HG02885 (cell line): ENCODE measurements at regions not wholly inside any gene's neighbourhood (a gene's known extent, or its start where the extent isn't known, plus 50 kb on each side); places are given as distances from the start of the nearest gene placed in this dataset.
A peak's percentile ranks its signal among the peaks of the same experiment; 100 is the strongest.
"Not testable (repeated sequence)": the region's sequence is repeated elsewhere in the genome, so short reads cannot be mapped to it uniquely, and the experiment has no call there.

ENCODE experiments used
- ATAC-seq: cut with Tn5 transposase; IDR thresholded peaks from one replicate; pipeline ENCODE4 v1.9.1; 2021; ENCODE audit warnings: mild to moderate bottlenecking; ENCODE audit not compliant: unreplicated experiment, poor library complexity

DNA sequence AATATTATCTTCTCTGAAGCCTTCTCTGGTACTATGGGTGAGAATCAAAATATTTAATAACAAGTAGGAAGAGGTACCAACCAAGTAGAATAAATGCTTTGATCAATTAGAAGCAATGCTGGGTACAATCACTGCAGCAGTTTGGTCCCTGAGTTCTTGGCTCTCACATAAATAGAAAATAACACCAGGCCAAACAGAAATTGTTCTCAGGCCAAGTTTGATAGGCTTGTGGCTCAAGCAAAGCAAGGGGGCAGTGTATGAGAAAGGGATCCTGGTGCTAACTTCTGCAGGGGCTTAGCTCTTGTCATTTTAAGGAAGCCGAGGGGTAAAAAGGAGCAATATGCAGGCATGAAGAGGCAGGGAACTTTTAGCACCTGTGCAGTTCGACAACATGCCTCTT, 146.8 kb upstream of the TMEM229A start:
- ATAC-seq = no peak

DNA sequence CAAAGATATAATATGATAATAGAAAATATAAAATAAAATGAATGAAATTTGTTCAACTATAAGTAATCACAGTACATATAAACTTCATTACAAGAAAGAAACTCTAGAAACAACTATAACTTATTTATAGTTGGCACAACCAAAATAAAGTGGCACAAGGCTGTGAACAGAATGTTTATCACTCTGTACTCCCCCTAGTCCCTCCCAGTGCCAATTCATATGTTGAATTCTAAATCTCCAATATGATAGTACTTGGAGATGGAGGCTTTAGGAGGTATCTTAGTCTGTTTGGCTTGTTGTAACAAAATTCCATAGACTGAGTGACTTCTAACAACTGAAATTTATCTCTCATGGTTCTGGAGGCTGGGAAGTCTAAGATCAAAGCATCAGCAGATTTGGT, 145.0 kb upstream of the TMEM229A start:
- no peak for ATAC-seq

DNA sequence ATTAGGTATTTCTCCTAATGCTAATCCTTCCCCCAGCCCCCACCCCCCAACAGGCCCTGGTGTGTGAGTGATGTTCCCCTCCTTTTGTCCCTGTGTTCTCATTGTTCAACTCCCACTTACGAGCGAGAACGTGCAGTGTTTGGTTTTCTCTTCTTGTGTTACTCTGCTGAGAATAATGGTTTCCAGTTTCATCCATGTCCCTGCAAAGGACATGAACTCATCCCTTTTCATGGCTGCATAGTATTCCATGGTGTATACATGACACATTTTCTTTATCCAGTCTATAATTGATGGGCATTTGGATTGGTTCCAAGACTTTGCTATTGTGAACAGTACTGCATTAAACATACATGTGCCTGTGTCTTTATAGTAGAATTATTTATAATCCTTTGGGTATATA, 138.9 kb upstream of the TMEM229A start:
- ATAC-seq = not testable (repeated sequence)

DNA sequence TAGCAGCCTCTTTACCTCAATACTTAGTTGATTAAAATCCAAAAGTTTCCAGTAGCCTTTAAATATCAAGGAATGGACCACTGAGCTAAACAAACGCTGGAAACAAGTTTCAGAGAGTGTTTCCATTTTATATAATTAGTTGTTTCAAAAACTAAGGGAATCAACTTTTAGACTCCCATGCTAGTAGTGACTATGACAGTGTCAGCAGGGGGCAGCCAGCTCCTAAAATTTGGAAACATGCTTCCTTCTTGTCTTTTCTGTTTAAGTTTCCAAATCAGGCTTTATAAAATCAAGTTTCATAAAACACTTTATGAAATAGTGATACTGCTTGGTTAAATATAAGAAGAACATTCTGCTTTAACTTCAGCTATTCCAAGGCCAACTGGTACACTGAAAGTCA, 138.2 kb upstream of the TMEM229A start:
- ATAC-seq = peak; percentile 40

DNA sequence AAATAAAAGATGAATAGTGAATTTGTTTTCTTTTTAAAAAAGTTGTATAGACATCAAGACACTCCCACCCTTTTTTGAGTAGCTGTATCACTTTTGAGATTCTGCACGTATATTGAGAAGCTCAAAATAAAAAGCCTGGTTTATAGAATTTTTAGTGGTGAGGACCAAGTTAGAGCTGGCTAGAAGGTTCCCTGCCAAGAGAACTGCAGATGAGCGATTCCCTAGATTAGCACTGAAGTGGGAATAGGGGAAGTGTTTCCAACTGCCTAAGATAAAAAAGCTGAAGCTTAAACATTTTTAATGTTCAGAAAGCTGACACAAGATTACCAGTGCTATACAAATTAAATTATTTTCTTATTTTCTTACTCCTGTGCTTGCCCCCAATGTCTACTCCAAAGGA, 135.7 kb upstream of the TMEM229A start:
- no peak for ATAC-seq

DNA sequence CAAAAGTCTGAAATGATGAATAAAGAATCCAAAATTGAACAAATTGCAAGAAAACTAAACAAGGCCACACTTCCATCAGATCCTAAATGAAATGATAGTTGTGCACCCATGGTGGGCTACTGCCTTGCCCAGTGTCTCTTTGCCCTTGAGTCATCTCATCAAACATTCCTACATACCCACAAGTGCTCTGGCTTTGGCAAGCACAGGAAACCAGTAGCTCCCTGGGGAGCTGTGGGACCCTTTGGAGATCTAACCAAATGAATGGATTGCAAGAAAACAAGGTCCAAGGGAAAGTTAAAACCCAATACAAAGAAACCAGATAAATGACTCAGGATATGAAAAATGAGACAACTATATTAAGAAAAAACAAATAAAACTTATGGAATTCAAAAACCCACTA, 129.8 kb upstream of the TMEM229A start:
- ATAC-seq = no peak

DNA sequence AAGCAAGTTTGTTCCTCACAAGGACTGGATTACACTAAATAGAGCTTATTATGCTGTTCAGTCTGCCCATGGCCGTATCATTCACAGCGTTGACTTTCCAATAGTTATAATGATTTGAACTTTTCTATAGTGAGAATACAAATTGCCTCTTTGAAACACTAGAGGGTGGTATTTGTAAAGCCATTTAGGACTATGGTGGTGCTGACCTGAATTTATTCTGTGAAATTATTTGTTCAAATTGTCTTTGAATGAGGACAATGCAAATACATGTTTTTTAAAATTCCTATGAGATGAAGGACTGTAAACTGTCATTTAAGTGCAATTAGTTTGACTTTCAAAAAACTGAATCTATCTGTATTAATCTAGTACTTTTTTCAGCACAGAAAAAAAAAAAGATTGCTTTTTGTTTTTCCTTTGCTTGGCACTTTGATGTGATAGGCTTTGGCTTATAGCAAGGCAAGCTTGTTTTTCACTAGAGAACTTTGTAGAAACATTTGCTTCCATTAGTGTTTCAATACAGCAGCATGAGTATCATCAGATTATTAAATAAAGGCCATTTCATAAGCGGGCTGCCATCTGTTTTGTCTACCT, 122.7 kb upstream of the TMEM229A start:
- ATAC-seq = peak; percentile 73

DNA sequence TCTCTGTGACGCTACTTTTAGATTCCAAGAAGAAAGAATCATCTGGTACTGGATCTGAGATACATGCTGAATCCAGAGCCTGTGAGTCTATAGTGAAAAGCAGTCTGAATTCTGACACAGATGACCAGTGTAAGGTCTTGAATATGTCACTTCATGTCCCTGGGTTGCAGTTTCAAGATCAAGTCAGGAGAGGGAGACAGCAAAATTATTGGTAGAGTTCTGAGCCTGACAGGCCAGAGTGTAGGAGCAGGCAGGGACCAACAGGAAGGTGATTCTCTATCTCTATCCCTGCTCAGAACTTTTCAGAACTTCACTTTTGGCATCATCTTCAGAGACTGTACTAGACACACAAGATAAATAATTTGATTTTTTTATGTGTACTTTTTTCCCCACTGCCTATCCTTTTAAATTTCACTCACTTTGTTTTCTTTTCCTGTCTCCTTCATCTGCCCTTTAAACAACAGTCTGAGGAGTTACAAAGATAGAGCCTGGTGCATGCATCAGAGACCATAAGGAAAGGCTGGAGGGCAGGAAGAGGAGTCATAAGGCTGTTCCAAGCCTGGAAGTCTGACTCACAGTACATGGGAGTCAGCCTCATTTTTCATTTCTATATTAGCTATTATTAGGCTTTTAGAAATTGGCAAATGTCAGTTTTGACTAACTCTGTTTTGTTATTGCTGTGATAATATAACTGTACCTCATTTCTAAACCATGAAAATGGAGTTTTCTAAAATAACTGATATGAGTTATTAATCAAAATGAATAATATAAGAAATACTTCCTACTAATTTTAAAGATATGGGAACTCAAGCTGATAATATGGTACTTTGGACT, 120.2 kb upstream of the TMEM229A start:
- peak; percentile 72 for ATAC-seq

DNA sequence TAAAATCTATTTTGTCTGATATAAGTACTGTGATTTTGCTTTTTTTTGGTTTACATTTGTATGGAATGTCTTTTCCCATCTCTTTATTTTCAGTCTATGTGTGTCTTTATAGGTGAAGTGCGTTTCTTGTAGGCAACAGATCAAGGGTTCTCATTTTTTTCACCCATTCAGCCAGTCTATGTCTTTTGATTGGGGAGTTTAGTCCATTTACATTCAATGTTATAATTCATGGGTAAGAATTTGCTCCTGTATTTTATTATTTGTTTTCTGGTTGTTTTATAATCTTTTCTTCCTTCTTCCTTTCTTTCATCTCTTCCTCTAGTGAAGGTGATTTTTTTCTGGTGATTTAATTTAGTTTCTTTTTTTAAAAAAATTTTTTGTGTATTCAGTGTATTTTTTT, 104.8 kb upstream of the TMEM229A start:
- ATAC-seq = no peak

DNA sequence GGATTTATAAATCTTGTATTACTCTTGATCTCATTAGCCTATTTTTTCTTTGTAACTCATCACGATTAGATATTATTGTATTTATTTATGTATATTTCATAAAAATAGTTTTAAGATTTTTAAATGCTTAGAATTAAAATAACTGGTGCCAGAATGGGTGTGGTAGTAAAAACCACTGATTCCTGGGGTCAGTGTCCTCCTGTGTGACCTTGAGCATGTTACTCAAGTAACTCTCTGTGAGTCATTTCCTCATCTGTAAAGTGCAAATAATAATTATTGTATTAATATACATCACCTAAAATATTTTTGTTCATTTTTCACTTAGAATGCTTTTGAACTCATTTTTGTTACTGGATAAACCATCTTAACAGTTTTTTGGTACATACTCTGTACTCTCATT, 91.3 kb upstream of the TMEM229A start:
- no peak for ATAC-seq

DNA sequence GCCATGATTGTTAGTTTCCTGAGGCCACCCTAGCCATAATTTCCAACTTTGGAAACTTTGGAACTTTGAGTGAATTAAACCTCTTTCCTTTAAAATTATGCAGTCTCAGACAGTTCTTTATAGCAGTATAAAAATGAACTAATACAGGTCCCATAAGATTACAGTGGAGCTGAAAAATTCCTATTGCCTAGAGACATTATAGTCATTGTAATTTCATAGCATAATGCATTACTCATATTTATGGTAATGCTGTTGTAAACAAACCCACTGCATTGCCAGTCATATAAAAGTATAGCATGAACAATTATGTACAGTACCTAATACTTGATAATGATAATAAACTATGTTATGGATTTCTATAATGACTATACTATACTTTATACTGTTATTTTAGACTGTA, 88.0 kb upstream of the TMEM229A start:
- ATAC-seq = no peak

DNA sequence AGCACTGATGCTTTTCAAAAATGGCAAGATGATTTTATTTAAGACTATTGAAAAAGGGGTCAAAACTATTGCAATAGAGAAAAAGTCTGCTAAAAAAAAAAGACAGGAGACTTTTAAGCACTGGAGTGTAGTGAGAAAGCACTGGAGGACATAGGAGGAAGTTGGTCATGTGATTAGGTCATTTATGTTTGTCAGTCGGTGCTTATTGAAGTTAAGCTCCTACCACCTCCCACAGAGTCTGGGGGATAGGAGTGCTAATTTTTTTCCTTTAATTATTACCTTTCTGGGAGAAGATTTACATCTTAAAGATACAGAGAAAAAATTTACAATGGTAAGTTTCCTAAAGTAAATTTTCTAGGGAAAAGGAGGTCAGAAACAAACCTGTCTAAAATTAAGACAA, 80.2 kb upstream of the TMEM229A start:
- ATAC-seq = no peak

DNA sequence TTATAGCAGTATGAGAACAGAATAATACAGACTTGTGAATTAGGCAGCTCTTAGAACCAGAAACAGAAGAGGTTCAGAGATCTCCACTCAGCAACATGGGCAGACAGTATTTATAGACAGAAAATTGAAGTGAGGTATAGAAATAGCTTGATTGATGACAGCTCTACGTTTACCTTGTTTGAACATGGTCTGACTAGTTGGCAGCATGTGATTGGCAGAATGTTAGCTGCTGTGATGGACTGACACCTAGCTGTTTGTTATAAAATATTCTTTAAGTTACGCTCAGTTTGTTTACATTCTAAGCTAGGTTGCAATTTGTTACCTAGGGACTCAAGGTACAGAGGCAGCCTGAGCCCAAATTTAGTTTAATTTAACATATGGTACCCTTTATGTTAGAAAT, 73.7 kb upstream of the TMEM229A start:
- ATAC-seq = no peak

DNA sequence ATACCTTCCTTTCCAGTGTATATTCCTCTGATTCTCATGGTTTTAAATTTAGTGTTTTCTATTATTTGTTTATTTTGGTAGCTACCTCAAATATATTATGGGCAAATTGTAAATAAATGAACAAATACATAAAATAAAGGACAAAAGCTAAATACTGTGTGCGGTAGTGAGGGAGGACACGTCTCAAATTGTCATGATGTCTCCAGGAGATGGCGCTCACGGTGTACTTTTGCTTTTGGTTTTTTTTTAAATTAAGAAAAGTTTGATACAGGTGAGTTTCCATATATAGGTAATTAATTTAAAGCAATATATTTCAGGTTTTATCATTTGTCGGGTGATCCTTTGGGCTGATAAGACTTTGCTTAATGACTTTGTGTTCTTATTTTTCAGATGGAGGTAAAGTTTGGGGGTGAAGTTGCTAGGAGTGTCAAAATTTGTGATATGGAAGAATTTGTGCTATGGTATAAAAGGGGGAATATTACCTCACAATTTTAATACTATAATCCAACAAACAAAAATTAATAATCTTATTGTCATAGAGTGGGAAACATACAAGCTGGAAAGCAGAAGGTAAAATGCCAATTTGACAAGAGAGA, 68.4 kb upstream of the TMEM229A start:
- peak; percentile 60 for ATAC-seq

DNA sequence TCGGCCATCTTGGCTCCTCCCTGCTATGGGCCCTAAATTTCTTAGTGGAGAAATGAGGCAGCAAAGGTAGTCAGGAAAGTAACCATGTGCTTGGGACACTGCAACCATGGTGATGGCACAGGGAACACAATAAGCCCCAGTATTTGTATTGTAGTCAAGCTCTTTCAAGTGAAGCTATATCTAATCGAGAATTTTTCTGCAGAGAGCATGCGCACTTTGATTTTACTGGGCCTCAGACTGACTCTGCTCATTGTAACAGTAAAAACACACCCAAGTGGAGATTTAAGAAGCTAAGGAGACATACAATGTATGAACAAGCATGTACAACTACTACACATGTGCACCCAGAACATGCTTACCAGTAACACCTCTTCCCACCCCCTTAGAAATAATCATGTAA, 67.3 kb upstream of the TMEM229A start:
- ATAC-seq = no peak

DNA sequence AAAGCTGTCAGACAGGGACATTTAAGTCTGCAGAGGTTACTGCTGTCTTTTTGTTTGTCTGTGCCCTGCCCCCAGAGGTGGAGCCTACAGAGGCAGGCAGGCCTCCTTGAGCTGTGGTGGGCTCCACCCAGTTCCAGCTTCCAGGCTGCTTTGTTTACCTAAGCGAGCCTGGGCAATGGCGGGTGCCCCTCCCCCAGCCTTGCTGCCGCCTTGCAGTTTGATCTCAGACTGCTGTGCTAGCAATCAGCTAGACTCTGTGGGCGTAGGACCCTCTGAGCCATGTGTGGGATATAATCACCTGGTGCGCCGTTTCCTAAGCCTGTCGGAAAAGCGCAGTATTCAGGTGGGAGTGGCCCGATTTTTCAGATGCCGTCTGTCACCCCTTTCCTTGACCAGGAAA, 66.7 kb upstream of the TMEM229A start:
- not testable (repeated sequence) for ATAC-seq

DNA sequence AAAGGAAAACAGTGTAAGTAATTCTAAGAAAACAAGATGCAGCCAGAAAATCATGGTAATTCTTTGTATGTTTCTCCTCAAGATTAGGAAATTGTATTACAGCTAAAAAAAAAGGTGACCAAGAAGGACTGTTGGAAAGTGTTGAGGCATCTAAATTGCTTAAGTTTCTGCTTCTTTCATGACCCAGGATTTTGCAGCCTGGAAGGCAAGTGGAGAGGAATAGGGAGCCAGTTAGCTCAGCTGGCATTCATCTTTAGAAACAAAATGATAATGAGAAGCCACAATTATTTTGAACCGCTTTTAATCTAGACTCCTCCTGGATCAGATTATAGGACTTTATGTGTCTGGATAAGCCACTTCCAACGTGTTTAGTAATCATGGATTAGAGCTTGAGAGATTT, 56.8 kb upstream of the TMEM229A start:
- ATAC-seq = no peak

DNA sequence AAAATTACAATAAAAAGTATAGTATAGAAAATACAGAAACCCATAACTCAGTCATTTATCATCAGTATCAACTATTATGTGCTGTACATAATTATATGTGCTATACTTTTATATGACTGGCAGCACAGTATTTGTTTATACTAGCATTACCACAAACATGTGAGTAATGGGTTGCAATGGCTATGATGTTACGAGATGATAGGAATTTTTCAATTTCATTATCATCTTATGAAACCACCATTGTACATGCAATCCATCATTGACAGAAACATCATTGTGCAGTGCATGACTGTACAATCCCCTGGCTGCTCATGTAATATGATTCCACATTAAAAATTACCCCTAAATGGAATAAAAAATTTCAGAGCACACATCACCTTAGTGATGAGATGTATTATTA, 55.7 kb upstream of the TMEM229A start:
- ATAC-seq = no peak

DNA sequence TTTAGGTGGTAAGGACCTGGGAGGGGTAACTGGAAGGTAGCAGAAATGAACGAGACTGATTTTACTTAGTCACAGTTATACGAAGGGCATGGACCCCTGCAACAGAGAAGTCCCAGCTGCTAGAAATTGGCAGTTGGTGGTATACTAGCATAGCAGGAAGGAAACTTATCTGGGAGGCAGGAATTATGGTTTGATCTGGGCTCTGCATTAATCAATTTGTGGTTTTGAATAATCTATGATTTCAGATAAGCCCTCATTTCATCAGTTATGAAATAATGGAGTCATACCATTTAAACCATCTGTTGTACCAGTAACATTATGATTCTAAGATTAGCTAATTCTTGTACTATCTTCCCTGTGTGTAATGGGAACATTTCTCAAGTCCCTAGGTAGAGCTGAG, 54.0 kb upstream of the TMEM229A start:
- no peak for ATAC-seq

DNA sequence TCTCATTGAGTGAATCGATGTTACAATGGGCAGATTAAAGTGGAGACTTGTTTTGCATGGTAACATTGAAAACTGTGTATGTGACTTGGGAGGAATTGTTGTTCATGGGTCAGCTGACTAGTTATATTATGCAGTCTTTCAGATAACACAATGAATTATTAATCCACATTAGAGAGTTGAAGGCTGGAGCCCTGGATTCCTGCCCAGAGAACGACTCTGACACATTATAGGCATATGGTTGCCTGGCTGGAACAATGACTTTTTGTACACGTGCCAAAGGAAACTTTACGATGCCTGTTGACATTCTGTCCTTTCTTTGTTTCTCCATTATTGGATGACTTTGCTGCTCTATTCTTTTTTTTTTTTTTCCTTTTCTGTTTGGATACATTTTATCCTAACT, 52.3 kb upstream of the TMEM229A start:
- no peak for ATAC-seq

DNA sequence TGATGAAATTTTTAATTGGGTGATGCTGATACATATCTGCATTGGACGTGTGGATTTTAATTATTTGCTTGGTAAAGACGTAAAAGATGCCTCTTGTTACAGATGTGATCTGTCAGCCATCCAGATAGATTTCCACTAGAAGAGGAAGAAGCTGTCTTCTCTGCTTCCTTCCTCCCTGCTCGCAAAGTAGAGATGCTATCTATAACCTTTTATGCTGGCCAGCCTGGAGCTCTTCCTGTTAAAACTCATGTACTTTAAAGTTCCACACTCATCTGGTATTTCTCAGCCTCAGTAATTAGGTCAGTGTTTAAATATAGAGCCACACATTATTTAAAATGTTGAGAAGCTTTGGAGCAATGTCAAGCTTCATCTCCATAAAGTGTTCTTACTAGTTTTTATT, 51.2 kb upstream of the TMEM229A start:
- no peak for ATAC-seq
